GM12878 (cell line): ENCODE measurements at regions not wholly inside any gene's neighbourhood (a gene's known extent, or its start where the extent isn't known, plus 50 kb on each side); places are given as distances from the start of the nearest gene placed in this dataset.

ENCODE experiments used
- ATAC-seq: fragments of 200-7000 bp; cut with Tn5 transposase; 3 replicates; pipeline ENCODE4 v1.9.1; 2020; ENCODE audit warnings: mild to moderate bottlenecking, moderate library complexity
- BruUV-seq: library from RNA; stranded (reverse); fragments of 400-500 nt; replicated peaks from 2 replicates; lab custom pipeline; 2021; lab: Mats Ljungman, UMichigan
- CTCF ChIA-PET: fragments of 300-600 bp; sonication (Branson Sonifier 250); formaldehyde crosslinking; extraction: SDS; loops from one replicate; lab custom pipeline; 2021; ENCODE audit warnings: inconsistent platforms; lab: Yijun Ruan, JAX
- POLR2A ChIA-PET: fragments of 350-600 bp; formaldehyde crosslinking; extraction: SDS; loops from one replicate; lab custom pipeline; 2021; ENCODE audit warnings: inconsistent platforms; lab: Charles Lee
- RAD21 ChIA-PET: fragments of 300-600 bp; sonication (Branson Sonifier 250); formaldehyde crosslinking; loops from one replicate; lab custom pipeline; 2023; ENCODE audit warnings: antibody characterized with exemption; ENCODE audit not compliant: unreplicated experiment; lab: Charles Lee
- SMC1A ChIA-PET: fragments of 300-600 bp; sonication (Branson Sonifier 250); formaldehyde crosslinking; loops from one replicate; lab custom pipeline; 2023; ENCODE audit not compliant: unreplicated experiment, uncharacterized antibody; lab: Charles Lee
- DNase-seq: peaks from one replicate; pipeline ENCODE4 v3.0.0-alpha.2; 2011; ENCODE audit warnings: low read depth, low spot score
- FAIRE-seq: peaks from 3 replicates; lab custom pipeline; 2011; peaks lifted over from hg19 to GRCh38; lab: Jason Lieb, UNC
- H2AFZ ChIP-seq: 2 replicates; pipeline ENCODE4 v1.6.0; 2011; ENCODE audit warnings: low read depth, low read length, control low read depth; ENCODE audit not compliant: control insufficient read depth
- H3K27ac ChIP-seq: 2 replicates; pipeline ENCODE4 v1.5.1; 2011; ENCODE audit warnings: control low read depth; ENCODE audit not compliant: control insufficient read depth, insufficient read depth
- H3K27me3 ChIP-seq, 2 experiments: replicated peaks in 1 of 2; 2 replicates each; pipeline versions ENCODE4 v1.6.0 to v1.6.1; 2011; ENCODE audit warnings: low read length in 1 of 2; ENCODE audit not compliant: control insufficient read depth in 2 of 2, insufficient read depth in 2 of 2
- H3K36me3 ChIP-seq, 2 experiments: 2 replicates each; pipeline ENCODE4 v1.5.1; 2011; ENCODE audit warnings: low read length in 1 of 2; ENCODE audit not compliant: control insufficient read depth in 2 of 2, insufficient read depth in 2 of 2
- H3K4me1 ChIP-seq: 2 replicates; pipeline ENCODE4 v1.6.1; 2011; ENCODE audit warnings: mild to moderate bottlenecking, low read length, moderate library complexity, mixed read lengths; ENCODE audit not compliant: control insufficient read depth, insufficient read depth
- H3K4me2 ChIP-seq: 2 replicates; pipeline ENCODE4 v1.6.0; 2011; ENCODE audit warnings: control low read depth; ENCODE audit not compliant: control insufficient read depth, insufficient read depth
- H3K4me3 ChIP-seq: fragments of 200-600 bp; sonication (generic); 2 replicates; pipeline ENCODE4 v1.5.1; 2016
- H3K79me2 ChIP-seq: 2 replicates; pipeline ENCODE4 v1.6.0; 2011; ENCODE audit warnings: low read length; ENCODE audit not compliant: control insufficient read depth, insufficient read depth
- H3K9ac ChIP-seq: 2 replicates; pipeline ENCODE4 v1.8.0; 2011; ENCODE audit warnings: low read length, control low read depth, mixed read lengths; ENCODE audit not compliant: control insufficient read depth, insufficient read depth
- H3K9me3 ChIP-seq: replicated peaks from 3 replicates; pipeline ENCODE4 v1.5.1; 2011; ENCODE audit warnings: mild to moderate bottlenecking, low read length; ENCODE audit not compliant: control insufficient read depth, insufficient read depth
- H4K20me1 ChIP-seq: 2 replicates; pipeline ENCODE4 v1.6.0; 2011; ENCODE audit not compliant: control insufficient read depth, insufficient read depth
- BACH1 ChIP-seq: fragments of 450-650 bp; IDR thresholded peaks from 2 replicates; pipeline ENCODE4 v1.6.1; 2017; ENCODE audit warnings: mild to moderate bottlenecking, borderline replicate concordance
- CBFB ChIP-seq: IDR thresholded peaks from 2 replicates; pipeline ENCODE4 v1.6.1; 2016; ENCODE audit warnings: antibody characterized with exemption, low read depth
- CBX3 ChIP-seq: fragments of 200-600 bp; sonication (generic); IDR thresholded peaks from 2 replicates; pipeline ENCODE4 v1.6.1; 2016; ENCODE audit warnings: low read depth, borderline replicate concordance
- CEBPB ChIP-seq, 2 experiments: fragments of 150-350 bp in 1 of 2; IDR thresholded peaks; 2 replicates each; pipeline ENCODE4 v1.6.1; 2012 to 2014; ENCODE audit warnings: low read depth in 2 of 2, low read length in 2 of 2, borderline replicate concordance in 1 of 2, inconsistent platforms in 1 of 2
- CHD1 ChIP-seq: IDR thresholded peaks from 2 replicates; pipeline ENCODE4 v1.6.1; 2012; ENCODE audit warnings: low read depth, low read length, improper control_type of control experiment
- CHD2 ChIP-seq: IDR thresholded peaks from 2 replicates; pipeline ENCODE4 v1.6.1; 2011; ENCODE audit warnings: low read depth, low read length, improper control_type of control experiment, borderline replicate concordance
- CREB1 ChIP-seq: IDR thresholded peaks from 2 replicates; pipeline ENCODE4 v1.6.1; 2012; ENCODE audit warnings: low read depth, mild to moderate bottlenecking, inconsistent platforms
- CREM ChIP-seq: IDR thresholded peaks from 2 replicates; pipeline ENCODE4 v1.6.1; 2014; ENCODE audit warnings: antibody characterized with exemption, low read depth
- FOXM1 ChIP-seq: IDR thresholded peaks from 2 replicates; pipeline ENCODE4 v1.6.1; 2012; ENCODE audit warnings: low read depth, mild to moderate bottlenecking, inconsistent platforms, low read length, moderate library complexity
- HDGF ChIP-seq: fragments of 450-650 bp; IDR thresholded peaks from 2 replicates; pipeline ENCODE4 v1.6.1; 2016; ENCODE audit warnings: antibody characterized with exemption
- IKZF1 ChIP-seq: fragments of 450-650 bp; conservative IDR thresholded peaks from 2 replicates; pipeline ENCODE4 v1.6.1; 2017; ENCODE audit warnings: antibody characterized with exemption, mild to moderate bottlenecking
- IRF4 ChIP-seq: IDR thresholded peaks from 2 replicates; pipeline ENCODE4 v1.6.1; 2011; ENCODE audit warnings: low read depth, low read length
- PAX5 ChIP-seq: IDR thresholded peaks from 2 replicates; pipeline ENCODE4 v1.6.1; 2011; ENCODE audit warnings: low read depth, low read length, borderline replicate concordance
- RAD51 ChIP-seq: fragments of 450-650 bp; IDR thresholded peaks from 2 replicates; pipeline ENCODE4 v1.6.1; 2016; ENCODE audit warnings: moderate library complexity, mild to moderate bottlenecking, inconsistent platforms
- SIN3A ChIP-seq: IDR thresholded peaks from 2 replicates; pipeline ENCODE4 v1.6.1; 2012; ENCODE audit warnings: low read depth, low read length, improper control_type of control experiment
- SIX5 ChIP-seq: IDR thresholded peaks from 2 replicates; pipeline ENCODE4 v1.6.1; 2011; ENCODE audit warnings: mild to moderate bottlenecking, low read depth, low read length, moderate library complexity; ENCODE audit not compliant: severe bottlenecking
- SMARCA5 ChIP-seq: fragments of 450-650 bp; IDR thresholded peaks from 2 replicates; pipeline ENCODE4 v1.6.1; 2017; ENCODE audit warnings: mild to moderate bottlenecking
- SP1 ChIP-seq: IDR thresholded peaks from one replicate; pipeline ENCODE4 v1.6.1; 2011; ENCODE audit warnings: low read depth, low read length
- WGBS: methylation state at CpG from one replicate; pipeline ENCODE4 v1.1.6; 2016; ENCODE audit warnings: low lambda C conversion rate; ENCODE audit not compliant: insufficient replicate concordance, insufficient coverage; ENCODE audit errors: missing lambda C conversion rate; 5-methylcytosine and 5-hydroxymethylcytosine counted together
- in situ Hi-C: fragments of 300-500 bp; cut with MboI; formaldehyde crosslinking; loops from 9 replicates; pipeline ENCODE4 v1.14.3; 2018; ENCODE audit warnings: mixed read lengths
- intact Hi-C: fragments of 100-400 bp; cut with micrococcal nuclease; formaldehyde crosslinking; loops from one replicate; pipeline ENCODE4 v1.14.2; 2022; ENCODE audit not compliant: unreplicated experiment
- TF ChIP-seq, protein P1 (sequence below): IDR thresholded peaks from 2 replicates; pipeline ENCODE4 v1.6.1; 2011; ENCODE audit warnings: borderline replicate concordance, low read depth, mild to moderate bottlenecking, moderate library complexity, mixed read lengths, low read length; ENCODE audit not compliant: insufficient read depth; ENCODE audit errors: extremely low read length

DNA sequence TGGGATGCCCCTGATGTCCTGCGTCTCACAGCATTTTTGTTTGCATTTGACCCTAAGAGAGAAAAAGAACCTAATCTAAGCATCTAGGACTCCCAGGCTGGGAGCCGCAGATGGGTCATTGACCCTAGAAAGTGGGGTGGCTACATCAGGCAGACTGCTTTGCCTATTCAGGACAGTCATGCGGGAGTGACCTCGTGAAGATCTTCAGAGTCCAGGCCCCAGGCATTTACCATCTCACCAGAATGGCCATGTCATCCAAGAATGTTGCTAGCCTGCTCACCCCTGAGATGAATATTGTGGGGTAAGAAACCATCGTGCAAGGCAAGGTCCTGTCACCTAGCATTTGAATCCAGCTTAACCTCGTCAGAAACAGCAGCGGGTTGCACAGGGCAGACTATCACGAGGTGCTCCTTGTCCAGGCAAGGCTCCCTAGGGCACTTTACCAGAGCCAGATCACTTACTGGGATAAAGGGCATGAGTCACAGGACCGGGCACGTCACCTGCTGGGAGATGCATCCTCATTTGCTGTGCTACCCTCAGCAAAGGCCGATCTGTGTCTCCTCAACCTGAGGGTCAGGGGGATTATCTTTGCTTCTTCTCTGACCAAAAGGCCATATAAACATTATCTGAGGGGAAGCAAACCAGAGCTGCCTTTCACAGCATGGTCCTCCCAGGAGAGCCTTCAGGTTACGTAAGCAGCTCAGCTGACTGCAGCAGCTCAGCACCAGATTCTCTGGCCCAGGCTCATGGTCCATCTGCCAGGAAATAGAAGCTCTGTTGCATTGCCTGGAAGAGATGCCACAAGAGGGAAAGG, 162.3 kb downstream of the ACKR3 start:
- in situ Hi-C loops, result no loop called here
- TF ChIP-seq SIN3A (no peak), BACH1 (no peak), SIX5 (no peak), IKZF1 (no peak), PAX5 (no peak), HDGF (no peak), CREM (no peak), IRF4 (no peak), CBX3 (no peak), CREB1 (no peak), CHD2 (no peak), SMARCA5 (no peak), CHD1 (no peak), CBFB (no peak), CEBPB (IDR thresholded peaks at IDR 0.05; ENCODE audit: borderline replicate concordance in 1 of 2, low read depth in 2 of 2, low read length in 2 of 2) (no peak), FOXM1 (no peak), RAD51 (no peak), SP1 (no peak)
- TF ChIP-seq, protein P1, sequence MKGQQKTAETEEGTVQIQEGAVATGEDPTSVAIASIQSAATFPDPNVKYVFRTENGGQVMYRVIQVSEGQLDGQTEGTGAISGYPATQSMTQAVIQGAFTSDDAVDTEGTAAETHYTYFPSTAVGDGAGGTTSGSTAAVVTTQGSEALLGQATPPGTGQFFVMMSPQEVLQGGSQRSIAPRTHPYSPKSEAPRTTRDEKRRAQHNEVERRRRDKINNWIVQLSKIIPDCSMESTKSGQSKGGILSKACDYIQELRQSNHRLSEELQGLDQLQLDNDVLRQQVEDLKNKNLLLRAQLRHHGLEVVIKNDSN, result no peak
- H3K4me3 ChIP-seq, result no peak overlapping the region
- RAD21 ChIA-PET, result no interaction called here
- H2AFZ ChIP-seq, result no peak overlapping the region
- WGBS, result 19% methylated on average over 12 of the region's 12 CpGs
- no peaks in the 10 kb centered on the region for H4K20me1 ChIP-seq
- SMC1A ChIA-PET, result no interaction called here
- CTCF ChIA-PET, result interaction anchor here (0.6 to 0.9 kb wide), 2 partner anchors 295 to 330 kb away, joined by 3 read pairs; no protein-coding TSS in a partner anchor
- H3K9ac ChIP-seq, result no peak overlapping the region
- intact Hi-C loops, result no loop called here
- no peak overlapping the region for H3K4me2 ChIP-seq
- H3K36me3 ChIP-seq, result no peaks in the 10 kb centered on the region
- H3K79me2 ChIP-seq, result no peaks in the 10 kb centered on the region
- no peak for ATAC-seq
- POLR2A ChIA-PET, result no interaction called here
- no peaks in the 10 kb centered on the region for H3K9me3 ChIP-seq
- BruUV-seq, result no TSS peak
- no peak for FAIRE-seq
- no peaks in the 10 kb centered on the region for H3K4me1 ChIP-seq
- peaks cover 0 to 4% of the 10 kb centered on the region in 2 experiments for H3K27me3 ChIP-seq
- no peak overlapping the region for H3K27ac ChIP-seq
- DNase-seq, result no peak
